Right lobe of liver (tissue), 6 donors: ENCODE measurements at regions not wholly inside any gene's neighbourhood (a gene's known extent, or its start where the extent isn't known, plus 50 kb on each side); places are given as distances from the start of the nearest gene placed in this dataset.
A peak's percentile ranks its signal among the peaks of the same experiment; 100 is the strongest.
"Not testable (repeated sequence)": the region's sequence is repeated elsewhere in the genome, so short reads cannot be mapped to it uniquely, and the experiment has no call there.

Experiments
- ATAC-seq, 4 donors: fragments of 200-7000 bp; cut with Tn5 transposase; one replicate each; pipeline ENCODE4 v1.9.1; 2020; ENCODE audit warnings: mild to moderate bottlenecking in 4 of 4, moderate library complexity in 4 of 4
- DNase-seq, 3 donors: peaks; one replicate each; pipeline ENCODE4 v3.0.0-alpha.2; 2020
- H3K27ac ChIP-seq, 3 donors: fragments of 200-600 bp; one replicate each; pipeline ENCODE4 v1.8.0; 2022
- H3K27me3 ChIP-seq, 2 donors: fragments of 200-600 bp; one replicate each; pipeline ENCODE4 v1.8.0; 2022
- H3K36me3 ChIP-seq, 4 donors: fragments of 200-600 bp; sonication (generic) in 1 of 4; one replicate each; pipeline versions ENCODE4 v1.5.1 to v1.8.0; 2017 to 2022; ENCODE audit warnings: control low read depth in 1 of 4
- H3K4me1 ChIP-seq, 4 donors: fragments of 200-600 bp; sonication (generic) in 1 of 4; one replicate each; pipeline versions ENCODE4 v1.5.1 to v1.8.0; 2017 to 2022; ENCODE audit warnings: control low read depth in 1 of 4
- H3K4me3 ChIP-seq, 3 donors: fragments of 200-600 bp; one replicate each; pipeline ENCODE4 v1.8.0; 2022
- H3K9me3 ChIP-seq, 4 donors: fragments of 200-600 bp; sonication (generic) in 1 of 4; one replicate each; pipeline versions ENCODE4 v1.5.1 to v1.8.0; 2017 to 2022; ENCODE audit warnings: control low read depth in 1 of 4
- POLR2A ChIP-seq: fragments of 450-650 bp; IDR thresholded peaks from one replicate; pipeline ENCODE4 v1.6.1; 2017; ENCODE audit warnings: antibody characterized with exemption, mild to moderate bottlenecking
- WGBS: methylation state at CpG from one replicate; pipeline ENCODE4 v1.1.6; 2018; ENCODE audit warnings: low coverage, low lambda C conversion rate; ENCODE audit not compliant: insufficient coverage; ENCODE audit errors: missing lambda C conversion rate; 5-methylcytosine and 5-hydroxymethylcytosine counted together
- intact Hi-C, 2 donors: fragments of 100-400 bp; cut with DNase I; formaldehyde crosslinking; loops; one replicate each; pipeline versions ENCODE4 v1.11.2 to v1.14.1; 2022
- TF ChIP-seq, protein P1 (sequence below), 4 donors: fragments of 200-600 bp in 3 of 4; fragments of 450-650 bp in 1 of 4; IDR thresholded peaks; one replicate each; pipeline versions ENCODE4 v1.5.1 to v1.8.0; 2016 to 2022; ENCODE audit warnings: antibody characterized with exemption in 4 of 4, mild to moderate bottlenecking in 2 of 4
- donor health status: DM: no; HTN: yes; CAD: no.
- donor health status: DM: no; HTN: no; CAD: no.
- donor health status: DM: no; HTN: no; CAD: no.
- donor health status: DM: no; HTN: yes; CAD: no.
- donor health status: DM: no; HTN: yes; CAD: no.

- H3K4me3 ChIP-seq, result no peak overlapping the region
- no peaks in the 10 kb centered on the region for H3K36me3 ChIP-seq
- no peak for DNase-seq
- H3K27ac ChIP-seq, result no peak overlapping the region
- H3K4me1 ChIP-seq, result no peaks in the 10 kb centered on the region
- WGBS, result 43% methylated on average over 2 of the region's 2 CpGs
- no peak for TF ChIP-seq POLR2A
- TF ChIP-seq, protein P1, sequence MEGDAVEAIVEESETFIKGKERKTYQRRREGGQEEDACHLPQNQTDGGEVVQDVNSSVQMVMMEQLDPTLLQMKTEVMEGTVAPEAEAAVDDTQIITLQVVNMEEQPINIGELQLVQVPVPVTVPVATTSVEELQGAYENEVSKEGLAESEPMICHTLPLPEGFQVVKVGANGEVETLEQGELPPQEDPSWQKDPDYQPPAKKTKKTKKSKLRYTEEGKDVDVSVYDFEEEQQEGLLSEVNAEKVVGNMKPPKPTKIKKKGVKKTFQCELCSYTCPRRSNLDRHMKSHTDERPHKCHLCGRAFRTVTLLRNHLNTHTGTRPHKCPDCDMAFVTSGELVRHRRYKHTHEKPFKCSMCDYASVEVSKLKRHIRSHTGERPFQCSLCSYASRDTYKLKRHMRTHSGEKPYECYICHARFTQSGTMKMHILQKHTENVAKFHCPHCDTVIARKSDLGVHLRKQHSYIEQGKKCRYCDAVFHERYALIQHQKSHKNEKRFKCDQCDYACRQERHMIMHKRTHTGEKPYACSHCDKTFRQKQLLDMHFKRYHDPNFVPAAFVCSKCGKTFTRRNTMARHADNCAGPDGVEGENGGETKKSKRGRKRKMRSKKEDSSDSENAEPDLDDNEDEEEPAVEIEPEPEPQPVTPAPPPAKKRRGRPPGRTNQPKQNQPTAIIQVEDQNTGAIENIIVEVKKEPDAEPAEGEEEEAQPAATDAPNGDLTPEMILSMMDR (IDR thresholded peaks at IDR 0.05), result no peak
- peak in 1 of 4 donors; percentile 37 for ATAC-seq
- no peaks in the 10 kb centered on the region for H3K27me3 ChIP-seq
- H3K9me3 ChIP-seq, result no peaks in the 10 kb centered on the region
- intact Hi-C loops, result no loop called here
Observed at GRCh38 chr7:3162289-3162688, 118.6 kb upstream of the CARD11 start.

- DNase-seq, H3K36me3 ChIP-seq, intact Hi-C loops, H3K4me1 ChIP-seq, H3K9me3 ChIP-seq, ATAC-seq, H3K27me3 ChIP-seq, H3K27ac ChIP-seq, H3K4me3 ChIP-seq: not testable (repeated sequence)
- WGBS, result 59% methylated on average over 4 of the region's 4 CpGs
Observed at GRCh38 chr7:3162798-3163197, 119.1 kb upstream of the CARD11 start.

DNA sequence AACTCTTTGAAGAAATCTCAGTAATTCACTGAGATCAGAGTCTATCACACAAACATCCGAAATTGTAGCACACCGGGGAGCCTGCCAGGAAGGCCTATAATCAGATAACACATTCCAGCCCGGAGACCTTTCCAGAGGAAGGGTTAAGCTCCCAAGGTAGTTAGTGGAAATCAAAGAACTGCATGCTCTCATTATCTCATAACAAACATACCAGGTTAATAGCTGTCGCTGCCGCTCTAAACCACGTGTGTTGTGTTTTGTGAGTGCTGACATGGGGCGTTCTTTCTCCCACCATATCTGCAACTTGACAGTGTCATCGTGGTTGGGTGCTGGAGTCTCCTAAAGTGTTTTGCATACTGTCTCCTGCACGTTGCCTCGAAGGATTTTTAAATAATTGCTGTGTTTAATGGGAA lies 120.7 kb upstream of the CARD11 start:
- WGBS, result 23% methylated on average over 10 of the region's 10 CpGs
- H3K9me3 ChIP-seq, result no peaks in the 10 kb centered on the region
- no peaks in the 10 kb centered on the region for H3K27me3 ChIP-seq
- no peak overlapping the region for H3K27ac ChIP-seq
- TF ChIP-seq, protein P1 (IDR thresholded peaks at IDR 0.05), result no peak
- TF ChIP-seq POLR2A, result no peak
- no peaks in the 10 kb centered on the region for H3K4me1 ChIP-seq
- H3K36me3 ChIP-seq, result no peaks in the 10 kb centered on the region
- no peak overlapping the region for H3K4me3 ChIP-seq
- no peak for DNase-seq
- intact Hi-C loops, result no loop called here
- ATAC-seq, result peak in 1 of 4 donors; percentile 18

DNA sequence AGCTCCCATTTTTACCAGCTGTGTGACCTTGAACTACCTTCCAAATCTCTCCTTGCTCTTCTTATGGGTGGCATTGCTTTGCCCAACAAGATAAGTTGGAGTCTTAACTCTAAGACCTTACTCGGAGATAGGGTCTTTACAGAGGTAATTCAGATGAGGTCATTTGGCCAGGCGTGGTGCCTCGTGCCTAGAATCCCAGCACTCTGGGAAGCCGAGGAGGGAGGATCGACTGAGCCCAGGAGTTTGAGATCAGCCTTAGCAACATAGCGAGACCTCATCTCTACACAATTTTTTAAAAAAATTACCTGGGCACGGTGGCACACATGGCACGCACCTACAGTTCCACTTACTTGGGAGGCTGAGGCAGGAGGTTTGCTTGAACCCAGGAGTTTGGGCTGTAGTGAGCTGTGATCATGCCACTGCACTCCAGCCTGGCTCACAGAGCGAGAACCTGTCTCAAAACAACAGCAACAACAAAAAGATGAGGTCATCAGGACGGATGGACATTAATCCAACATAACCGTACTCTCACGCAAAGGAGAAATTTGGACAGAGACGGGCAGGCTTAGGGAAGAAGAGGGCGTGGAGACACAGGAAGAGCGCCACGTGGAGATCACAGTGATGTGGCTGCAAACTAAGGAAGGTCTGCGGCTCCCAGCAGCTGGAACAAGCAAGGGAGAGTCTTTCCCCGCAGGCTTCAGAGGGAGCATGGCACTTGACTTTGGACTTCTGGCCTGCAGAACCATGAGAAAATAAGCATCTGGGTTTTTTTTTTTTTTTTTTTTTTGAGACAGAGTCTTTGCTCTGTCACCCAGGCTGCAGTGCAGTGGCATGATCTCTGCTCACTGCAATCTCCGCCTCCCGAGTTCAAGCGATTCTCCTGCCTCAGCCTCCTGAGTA lies 122.3 kb upstream of the CARD11 start:
- intact Hi-C loops, result no loop called here
- ATAC-seq, result no peak
- WGBS, result 68% methylated on average over 18 of the region's 21 CpGs

GRCh38 chr7:3167551-3167950 lies 123.9 kb upstream of the CARD11 start:
- WGBS, result 43% methylated on average over 4 of the region's 5 CpGs
- no peaks in the 10 kb centered on the region for H3K4me1 ChIP-seq
- intact Hi-C loops, result no loop called here
- no peak for TF ChIP-seq POLR2A
- TF ChIP-seq, protein P1 (IDR thresholded peaks at IDR 0.05), result no peak
- DNase-seq, result no peak
- ATAC-seq, result no peak
- no peak overlapping the region for H3K27ac ChIP-seq
- H3K36me3 ChIP-seq, result no peaks in the 10 kb centered on the region
- H3K4me3 ChIP-seq, result no peak overlapping the region
- no peaks in the 10 kb centered on the region for H3K27me3 ChIP-seq
- no peaks in the 10 kb centered on the region for H3K9me3 ChIP-seq

More for the DNA sequence above, 122.3 kb upstream of the CARD11 start:
- no peak for TF ChIP-seq POLR2A
- TF ChIP-seq, protein P1 (IDR thresholded peaks at IDR 0.05), result no peak
- Histone ChIP-seq H3K27me3 (no peaks in the 10 kb centered on the region), H3K27ac (no peak overlapping the region), H3K36me3 (no peaks in the 10 kb centered on the region), H3K4me1 (no peaks in the 10 kb centered on the region), H3K4me3 (no peak overlapping the region), H3K9me3 (no peaks in the 10 kb centered on the region)
- DNase-seq, result no peak
